ENCODE measurements at regions not wholly inside any gene's neighbourhood (a gene's known extent, or its start where the extent isn't known, plus 50 kb on each side); places are given as distances from the start of the nearest gene placed in this dataset.

- no peak for TF ChIP-seq CTCF (IDR thresholded peaks at IDR 0.05)
- no peak for TF ChIP-seq POLR2A (IDR thresholded peaks at IDR 0.05)
- no peak for TF ChIP-seq EP300 (IDR thresholded peaks at IDR 0.05)
These were observed 49.7 kb upstream of the TIAM2 start for GRCh38 chr6:154945271-154945890.
